AG04450 (cell line): ENCODE measurements at regions not wholly inside any gene's neighbourhood (a gene's known extent, or its start where the extent isn't known, plus 50 kb on each side); places are given as distances from the start of the nearest gene placed in this dataset.

Experiments used
- CTCF ChIA-PET: fragments of 300-600, 350-600 bp; formaldehyde crosslinking; extraction: SDS; loops from one replicate; lab custom pipeline; 2022; ENCODE audit warnings: antibody characterized with exemption, inconsistent platforms; lab: Charles Lee
- POLR2A ChIA-PET: fragments of 350-600 bp; formaldehyde crosslinking; extraction: SDS; loops from one replicate; lab custom pipeline; 2021; ENCODE audit warnings: antibody characterized with exemption, inconsistent platforms; lab: Yijun Ruan, JAX
- DNase-seq: peaks from one replicate; pipeline ENCODE4 v3.0.0-alpha.2; 2011; ENCODE audit warnings: low read depth, low spot score
- H3K27ac ChIP-seq: one replicate; pipeline ENCODE4 v1.5.1; 2012; ENCODE audit warnings: low read depth, low read length, control low read depth
- H3K27me3 ChIP-seq: one replicate; pipeline ENCODE4 v1.6.0; 2012; ENCODE audit warnings: low read length; ENCODE audit not compliant: control insufficient read depth, insufficient read depth
- H3K4me3 ChIP-seq: 2 replicates; pipeline ENCODE4 v1.5.1; 2011; ENCODE audit warnings: mild to moderate bottlenecking, low read depth, low read length, control low read depth
- H3K9me3 ChIP-seq: 2 replicates; pipeline ENCODE4 v1.5.1; 2012; ENCODE audit warnings: low read length; ENCODE audit not compliant: control insufficient read depth, insufficient read depth
- TF ChIP-seq, protein P1 (sequence below): IDR thresholded peaks from 2 replicates; pipeline ENCODE4 v1.5.1; 2011; ENCODE audit warnings: low read depth, low read length, control low read depth, inconsistent platforms

DNA sequence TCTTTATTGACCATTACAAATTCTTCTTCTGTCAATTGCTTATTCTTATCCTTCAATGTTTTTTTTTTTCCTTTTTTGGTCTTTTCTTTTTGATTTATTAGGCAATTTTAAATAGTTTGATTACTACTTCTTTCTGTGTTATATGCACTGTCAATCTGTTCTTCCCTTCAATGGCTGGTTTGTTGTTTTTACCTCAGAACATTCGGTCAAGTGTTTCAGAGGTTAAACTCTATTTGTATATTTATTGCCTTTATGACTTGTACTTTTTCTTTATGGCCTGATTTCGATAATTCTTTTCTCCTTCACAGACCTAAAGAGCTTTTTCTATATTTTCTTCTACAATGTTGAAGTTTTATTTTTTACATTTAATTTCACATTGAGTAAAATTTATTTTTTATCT, 171.5 kb upstream of the AKR1E2 start:
- TF ChIP-seq, protein P1, sequence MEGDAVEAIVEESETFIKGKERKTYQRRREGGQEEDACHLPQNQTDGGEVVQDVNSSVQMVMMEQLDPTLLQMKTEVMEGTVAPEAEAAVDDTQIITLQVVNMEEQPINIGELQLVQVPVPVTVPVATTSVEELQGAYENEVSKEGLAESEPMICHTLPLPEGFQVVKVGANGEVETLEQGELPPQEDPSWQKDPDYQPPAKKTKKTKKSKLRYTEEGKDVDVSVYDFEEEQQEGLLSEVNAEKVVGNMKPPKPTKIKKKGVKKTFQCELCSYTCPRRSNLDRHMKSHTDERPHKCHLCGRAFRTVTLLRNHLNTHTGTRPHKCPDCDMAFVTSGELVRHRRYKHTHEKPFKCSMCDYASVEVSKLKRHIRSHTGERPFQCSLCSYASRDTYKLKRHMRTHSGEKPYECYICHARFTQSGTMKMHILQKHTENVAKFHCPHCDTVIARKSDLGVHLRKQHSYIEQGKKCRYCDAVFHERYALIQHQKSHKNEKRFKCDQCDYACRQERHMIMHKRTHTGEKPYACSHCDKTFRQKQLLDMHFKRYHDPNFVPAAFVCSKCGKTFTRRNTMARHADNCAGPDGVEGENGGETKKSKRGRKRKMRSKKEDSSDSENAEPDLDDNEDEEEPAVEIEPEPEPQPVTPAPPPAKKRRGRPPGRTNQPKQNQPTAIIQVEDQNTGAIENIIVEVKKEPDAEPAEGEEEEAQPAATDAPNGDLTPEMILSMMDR: no peak

DNA sequence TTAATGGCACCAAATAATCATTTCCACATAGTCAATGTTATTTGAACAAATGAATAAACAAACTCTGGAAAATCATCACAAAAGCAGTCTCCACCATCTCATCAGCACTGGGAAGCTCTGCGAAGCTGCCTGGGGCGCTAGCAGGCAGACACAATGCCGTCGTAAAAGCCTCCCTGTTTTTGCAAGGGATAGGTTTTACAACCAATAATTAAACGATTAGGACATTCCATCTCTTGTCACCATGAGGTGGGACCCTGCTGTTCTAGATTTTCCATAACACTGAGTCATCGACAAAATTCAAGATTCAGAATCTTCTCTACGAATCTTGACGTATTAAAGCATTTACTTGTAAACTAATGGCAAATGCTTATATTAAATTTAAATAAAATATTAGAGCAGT, 172.8 kb upstream of the AKR1E2 start:
- no peaks in the 10 kb centered on the region for H3K27me3 ChIP-seq
- H3K9me3 ChIP-seq: no peaks in the 10 kb centered on the region
- ChIA-PET POLR2A (no interaction called here), CTCF (no interaction called here)
- DNase-seq: no peak
- no peak overlapping the region for H3K27ac ChIP-seq
- TF ChIP-seq, protein P1: no peak
- no peak overlapping the region for H3K4me3 ChIP-seq

More for the DNA sequence above, 171.5 kb upstream of the AKR1E2 start:
- H3K27me3 ChIP-seq: no peaks in the 10 kb centered on the region
- ChIA-PET CTCF (interaction anchor here (0.6 kb wide), 1 partner anchor 112 kb away, joined by 4 read pairs; no protein-coding TSS in a partner anchor), POLR2A (no interaction called here)
- H3K9me3 ChIP-seq: no peaks in the 10 kb centered on the region
- no peak for DNase-seq
- no peak overlapping the region for H3K4me3 ChIP-seq
- no peak overlapping the region for H3K27ac ChIP-seq

DNA sequence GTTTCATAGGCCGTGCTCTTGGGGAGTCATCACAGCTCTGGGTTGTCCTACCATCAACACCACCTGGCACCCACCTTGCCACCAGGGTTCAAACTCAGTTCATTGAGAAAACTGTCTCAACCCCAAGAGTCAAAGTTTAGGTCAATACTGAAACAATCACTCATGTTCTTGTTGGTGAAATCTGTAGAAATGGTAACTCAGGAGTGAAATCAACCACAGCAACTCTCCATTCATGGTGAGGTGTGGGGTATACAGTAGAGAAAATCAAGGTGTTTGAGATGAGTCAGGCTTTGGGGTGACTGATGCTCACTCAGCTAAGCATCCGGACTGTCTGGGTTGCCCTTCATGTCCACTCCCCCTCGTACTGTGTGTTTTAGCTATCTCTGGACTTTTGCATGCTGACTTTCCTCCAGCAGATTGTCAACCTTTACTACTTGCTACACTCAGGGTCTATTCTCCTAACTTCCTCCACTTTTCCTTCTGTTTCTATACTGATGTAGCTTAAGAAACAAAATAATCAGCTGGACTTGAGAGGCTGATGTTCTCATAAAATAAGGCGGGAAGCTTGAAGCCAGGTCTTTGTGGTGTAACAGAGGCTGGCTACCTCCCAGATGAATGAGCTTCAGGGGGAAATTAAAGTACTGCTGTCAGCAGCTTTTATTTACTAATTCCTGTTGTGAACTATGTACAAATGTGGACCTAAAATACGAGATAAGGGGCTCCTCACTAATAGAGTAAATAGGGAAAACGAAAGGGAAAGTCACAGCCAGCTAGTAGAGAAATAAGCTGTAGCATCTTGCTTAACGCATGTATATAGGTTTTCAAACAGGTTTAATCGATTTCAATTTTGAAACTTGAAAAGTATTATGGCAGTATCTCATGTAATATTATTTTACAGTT, 173.6 kb upstream of the AKR1E2 start:
- TF ChIP-seq, protein P1: no peak
- Histone ChIP-seq H3K4me3 (no peak overlapping the region), H3K9me3 (no peaks in the 10 kb centered on the region), H3K27me3 (no peaks in the 10 kb centered on the region), H3K27ac (no peak overlapping the region)
- ChIA-PET CTCF (interaction anchor here (0.9 kb wide), 1 partner anchor 1456 kb away, joined by 4 read pairs; no protein-coding TSS in a partner anchor), POLR2A (no interaction called here)
- no peak for DNase-seq

DNA sequence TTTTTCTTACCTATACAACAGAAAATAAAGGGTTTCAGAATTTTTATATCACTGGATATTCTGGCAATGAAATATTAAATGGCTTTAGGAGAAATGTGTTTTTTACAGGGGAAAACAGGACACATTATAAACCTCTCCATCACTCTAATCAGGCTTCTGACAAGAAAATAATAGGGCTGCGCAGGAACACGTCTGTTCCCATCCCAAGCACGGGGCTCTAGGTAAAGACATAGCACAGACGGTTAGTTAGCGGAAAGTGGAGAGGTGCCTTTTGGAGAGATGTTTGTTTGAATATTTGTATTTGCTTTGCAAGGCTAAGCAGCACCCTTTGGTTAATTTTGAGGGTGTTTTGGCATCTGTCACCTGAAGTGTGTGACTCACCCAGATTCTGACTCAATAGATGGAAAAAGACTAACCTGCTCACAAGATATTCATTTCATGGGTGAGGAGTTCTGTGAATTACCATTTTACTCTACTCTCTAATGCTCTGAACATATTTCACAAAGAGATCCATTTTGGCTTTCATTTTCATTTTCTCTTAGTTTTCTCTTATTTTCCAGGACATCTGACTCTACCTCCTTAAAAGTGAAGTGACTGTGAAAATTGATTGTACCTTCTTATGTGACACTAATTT, 174.5 kb upstream of the AKR1E2 start:
- Histone ChIP-seq H3K4me3 (no peak overlapping the region), H3K27me3 (no peaks in the 10 kb centered on the region), H3K27ac (no peak overlapping the region), H3K9me3 (no peaks in the 10 kb centered on the region)
- POLR2A ChIA-PET: no interaction called here
- no peak for DNase-seq
- CTCF ChIA-PET: no interaction called here
- TF ChIP-seq, protein P1: no peak

DNA sequence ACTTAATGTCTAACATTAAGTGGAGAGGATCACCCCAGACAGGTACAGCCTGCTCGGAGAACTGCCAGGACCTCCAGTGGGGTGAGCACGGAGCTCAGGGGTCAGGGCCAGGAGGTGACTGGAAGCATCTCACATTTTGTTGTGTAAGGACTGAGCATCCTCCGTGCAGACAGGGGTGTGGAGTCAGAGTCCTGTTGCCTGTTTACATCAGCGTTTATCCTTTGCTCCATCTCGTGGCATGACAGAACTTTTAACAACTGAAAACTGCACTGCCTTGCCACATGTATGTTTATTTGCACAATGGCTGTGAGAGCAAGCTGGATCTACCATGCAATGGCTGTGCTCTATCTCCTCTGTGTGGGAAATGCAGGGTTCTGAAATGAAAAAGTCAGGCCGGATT, 175.4 kb upstream of the AKR1E2 start:
- Histone ChIP-seq H3K4me3 (no peak overlapping the region), H3K9me3 (no peaks in the 10 kb centered on the region), H3K27ac (no peak overlapping the region), H3K27me3 (no peaks in the 10 kb centered on the region)
- DNase-seq: no peak
- ChIA-PET POLR2A (no interaction called here), CTCF (no interaction called here)
- TF ChIP-seq, protein P1: no peak; the same call in 1 of the 2 replicates
